Skin of body (tissue), 1 donor: ENCODE measurements at regions not wholly inside any gene's neighbourhood (a gene's known extent, or its start where the extent isn't known, plus 50 kb on each side); places are given as distances from the start of the nearest gene placed in this dataset.

Experiments used
- DNase-seq: peaks from one replicate; lab custom pipeline; 2025; lab: John Stamatoyannopoulos, UW

GRCh38 chr17:36728030-36728991, 126.9 kb downstream of the MRM1 start:
- DNase-seq: no peak

GRCh38 chr17:36730095-36730808, 128.9 kb downstream of the MRM1 start:
- no peak for DNase-seq

DNA sequence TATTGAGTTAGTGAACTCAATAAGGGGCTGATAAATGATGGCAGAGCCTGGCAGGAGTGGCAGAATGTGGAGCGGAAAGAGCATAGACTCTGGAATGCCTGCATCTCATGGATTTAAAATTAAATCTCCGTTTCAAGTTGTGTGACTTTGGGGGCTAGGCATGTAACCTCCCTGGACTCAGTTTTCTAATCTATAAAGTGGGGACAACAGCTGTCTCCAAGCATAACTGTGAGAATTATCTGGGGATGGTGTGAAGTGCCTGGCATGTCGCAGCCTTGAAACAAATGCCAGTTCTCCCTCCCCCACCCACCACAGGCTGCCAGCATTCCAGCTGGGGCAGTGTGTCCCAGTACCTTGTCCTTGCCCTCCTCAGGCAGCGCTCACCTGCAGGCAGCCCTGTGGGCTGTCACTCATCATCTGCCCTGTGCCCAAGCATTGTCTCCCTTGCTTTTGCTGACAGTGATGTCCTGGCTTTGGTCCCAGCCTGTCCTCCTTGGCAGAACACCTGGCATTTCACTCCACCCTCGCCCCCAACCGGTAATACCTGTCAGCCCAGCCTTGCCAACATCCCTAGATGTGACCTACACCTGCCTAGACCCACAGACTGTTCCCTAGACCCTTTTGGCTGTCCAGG, 129.6 kb downstream of the MRM1 start:
- DNase-seq: no peak

DNA sequence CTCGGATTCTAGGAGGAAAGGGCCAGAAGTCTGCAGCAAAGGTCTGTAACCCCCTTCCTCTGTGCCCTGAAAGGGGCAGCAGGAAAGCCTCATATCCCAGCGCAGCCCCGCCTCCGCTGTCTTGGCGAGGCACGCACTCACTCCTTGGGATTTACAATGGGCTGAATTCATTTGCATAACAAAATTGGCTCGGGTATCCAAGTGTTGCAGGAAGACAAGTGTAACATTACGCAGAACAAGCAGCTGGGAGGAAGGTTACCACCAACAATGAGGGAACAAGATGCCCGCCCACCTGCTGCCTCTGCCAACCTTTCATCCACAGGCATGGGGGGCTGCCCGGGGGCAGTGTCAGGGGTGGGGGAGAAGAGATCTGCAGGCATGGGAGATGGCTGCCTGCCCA, 130.4 kb downstream of the MRM1 start:
- DNase-seq: no peak

DNA sequence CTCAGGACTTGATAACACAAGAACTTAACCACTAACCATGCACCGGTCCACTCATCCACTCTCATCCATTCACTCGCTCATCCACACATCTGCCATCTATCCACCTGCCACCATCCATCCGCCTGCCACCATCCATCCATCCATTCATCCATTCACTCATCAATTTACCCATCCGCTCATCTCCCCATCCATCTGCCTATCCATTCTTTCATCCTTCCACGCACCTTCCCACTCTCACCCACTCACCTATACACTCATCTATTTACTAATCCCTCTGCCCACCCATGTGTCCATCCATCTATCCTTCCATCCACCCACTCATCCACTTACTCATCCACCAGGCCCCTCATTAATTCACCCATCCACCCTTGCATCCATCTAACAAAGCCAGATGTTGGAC, 131.0 kb downstream of the MRM1 start:
- no peak for DNase-seq

GRCh38 chr17:36736201-36737156, 135.1 kb downstream of the MRM1 start:
- no peak for DNase-seq

GRCh38 chr17:36739208-36739607, 137.8 kb downstream of the MRM1 start:
- DNase-seq: no peak

DNA sequence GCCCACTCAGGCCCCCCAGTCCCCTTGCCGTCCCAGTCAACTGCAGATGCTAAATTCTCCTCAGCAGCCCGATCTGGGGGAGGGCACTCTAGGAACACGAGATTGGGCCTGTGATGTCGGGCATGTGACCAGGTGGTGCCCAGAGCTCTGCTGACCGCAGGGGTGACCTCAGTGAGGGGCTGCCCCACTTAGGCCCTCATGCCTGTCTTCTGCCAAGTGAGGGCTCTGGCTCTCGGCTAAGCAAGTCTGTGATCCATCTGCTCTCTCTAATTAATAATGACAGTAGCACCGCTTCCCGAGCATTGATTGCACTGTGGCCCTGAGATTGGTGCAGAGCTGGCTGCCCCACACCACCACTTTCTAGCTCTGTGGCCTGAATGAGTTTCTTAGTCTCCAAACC, 138.8 kb downstream of the MRM1 start:
- DNase-seq: no peak

DNA sequence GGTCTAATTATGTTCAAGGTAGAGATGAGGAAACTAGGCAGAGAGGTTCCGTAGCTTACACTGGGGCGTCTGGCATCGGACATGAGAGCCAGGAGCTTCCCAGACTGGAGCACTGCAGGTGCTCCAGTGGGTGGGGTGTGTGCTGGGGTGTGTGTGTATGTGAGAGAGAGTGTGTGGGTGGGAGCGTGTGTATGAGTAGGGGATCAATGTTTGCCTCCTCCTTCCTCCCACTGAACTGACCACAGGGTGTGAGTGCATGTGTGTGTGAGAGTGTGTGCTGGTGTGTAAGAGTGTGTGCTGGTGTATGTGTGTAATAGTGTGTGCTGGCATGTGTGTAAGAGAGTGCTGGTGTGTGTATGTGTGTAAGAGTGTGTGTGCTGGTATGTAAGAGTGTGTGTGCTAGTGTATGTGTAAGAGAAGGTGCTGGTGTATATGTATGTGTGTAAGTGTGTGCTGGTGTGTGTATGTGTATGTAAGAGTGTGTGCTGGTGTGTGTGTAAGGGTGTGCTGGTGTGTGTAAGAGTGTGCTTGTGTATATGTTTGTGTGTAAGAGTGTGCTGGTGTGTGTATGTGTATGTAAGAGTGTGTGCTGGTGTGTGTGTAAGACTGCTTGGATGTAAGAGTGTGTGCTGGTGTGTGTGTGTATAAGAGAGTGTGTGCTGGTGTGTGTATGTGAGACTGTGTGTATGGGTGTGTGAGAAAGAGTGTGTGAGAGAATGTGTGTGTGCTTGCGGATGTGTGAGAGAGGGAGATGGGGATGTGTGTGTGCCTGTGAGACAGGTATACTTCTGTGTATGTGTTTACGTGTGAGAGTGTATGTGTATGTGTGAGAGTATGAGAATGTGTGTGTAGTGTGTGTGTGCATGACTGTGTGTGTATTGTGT, 139.9 kb downstream of the MRM1 start:
- no peak for DNase-seq

- no peak for DNase-seq
Measured at GRCh38 chr17:36742267-36743000, 141.1 kb downstream of the MRM1 start.

DNA sequence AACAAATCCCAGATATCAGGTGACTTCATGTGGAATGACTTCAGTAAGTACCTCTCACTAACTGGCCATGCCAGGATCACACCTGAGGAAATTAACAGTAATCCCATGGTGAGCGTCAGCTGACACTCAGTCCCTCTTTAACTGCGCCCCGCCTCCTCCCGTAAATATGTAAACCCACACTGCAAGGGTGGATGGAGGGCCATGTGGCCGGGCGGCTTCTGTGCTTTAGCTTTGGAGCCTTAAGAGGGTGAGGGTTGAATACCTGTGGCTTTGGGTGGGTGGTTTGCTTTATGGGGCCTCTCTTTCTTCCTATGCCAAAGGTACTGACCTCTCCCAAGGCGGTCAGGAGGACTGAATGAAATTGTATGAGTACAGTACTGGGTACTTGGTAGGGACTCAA, 141.7 kb downstream of the MRM1 start:
- DNase-seq: no peak

- no peak for DNase-seq
Measured at GRCh38 chr17:36746381-36747053, 145.1 kb downstream of the MRM1 start.

- no peak for DNase-seq
Measured at GRCh38 chr17:36747861-36748260, 146.5 kb downstream of the MRM1 start.

DNA sequence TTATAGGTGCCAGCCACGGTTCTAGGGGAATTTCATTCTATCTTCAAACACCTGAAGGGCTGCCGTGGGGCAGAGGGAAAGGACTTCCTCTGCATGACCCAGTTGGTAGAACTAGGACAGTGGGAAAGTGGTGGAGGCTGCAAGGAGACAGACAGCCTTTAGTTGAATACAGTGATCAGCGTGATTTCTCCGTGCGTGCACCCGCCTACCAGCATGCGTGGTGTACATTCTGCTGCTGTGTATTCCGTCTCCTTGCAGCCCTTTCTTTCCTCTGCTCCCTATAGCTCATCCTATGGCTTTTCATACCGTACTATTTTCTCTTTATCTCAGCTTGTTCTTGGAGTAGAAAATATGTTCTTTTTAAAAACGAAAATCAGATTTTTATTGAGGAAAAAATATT, 146.9 kb downstream of the MRM1 start:
- no peak for DNase-seq

DNA sequence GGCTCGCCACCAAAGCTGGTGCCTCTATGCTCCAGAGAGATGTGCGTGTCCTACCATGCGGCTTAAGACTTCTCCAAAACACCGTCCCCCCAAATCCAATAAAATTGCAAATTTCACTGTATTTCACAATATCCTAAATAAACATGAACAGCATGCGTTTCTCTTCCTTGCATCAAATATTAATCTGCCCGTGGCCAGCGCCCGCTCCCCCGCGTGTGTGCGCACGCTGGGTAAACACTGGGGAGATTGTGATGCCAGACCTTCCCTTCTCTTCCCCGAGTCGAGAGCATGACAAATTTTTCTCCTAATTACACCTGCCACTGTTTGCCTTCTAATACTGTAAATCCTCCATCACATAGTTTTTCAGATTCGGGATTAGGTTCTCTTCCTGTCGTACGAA, 148.1 kb downstream of the MRM1 start:
- DNase-seq: no peak

DNA sequence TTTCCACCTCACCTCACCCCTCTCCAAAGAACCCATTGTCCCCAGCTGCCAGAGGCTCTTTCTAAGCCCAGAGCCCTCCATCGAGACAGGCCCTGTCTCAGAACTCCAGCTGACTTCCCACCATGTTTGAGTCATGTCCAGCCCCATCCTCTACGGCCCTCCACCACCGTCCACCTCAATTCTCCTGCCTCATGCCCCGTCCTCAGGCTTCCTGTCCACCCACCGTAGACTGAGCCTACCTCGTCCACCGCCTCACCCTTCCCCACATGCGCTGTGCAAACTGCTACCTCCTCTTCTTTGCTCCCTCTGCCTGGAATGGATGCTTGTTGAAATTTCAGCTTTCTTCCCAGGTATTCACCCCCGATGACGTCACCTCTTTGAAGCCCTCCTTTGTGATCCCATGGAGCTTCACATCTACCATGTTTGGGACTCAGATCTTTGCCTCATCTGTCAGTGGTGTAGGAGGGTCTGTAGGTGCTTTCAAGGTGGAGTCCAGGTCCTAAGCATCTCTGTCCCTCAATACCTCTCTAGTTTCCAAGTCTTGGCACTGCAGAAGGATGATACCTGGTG, 149.0 kb downstream of the MRM1 start:
- DNase-seq: no peak

- no peak for DNase-seq
Measured at GRCh38 chr17:36752096-36752888, 150.9 kb downstream of the MRM1 start.

DNA sequence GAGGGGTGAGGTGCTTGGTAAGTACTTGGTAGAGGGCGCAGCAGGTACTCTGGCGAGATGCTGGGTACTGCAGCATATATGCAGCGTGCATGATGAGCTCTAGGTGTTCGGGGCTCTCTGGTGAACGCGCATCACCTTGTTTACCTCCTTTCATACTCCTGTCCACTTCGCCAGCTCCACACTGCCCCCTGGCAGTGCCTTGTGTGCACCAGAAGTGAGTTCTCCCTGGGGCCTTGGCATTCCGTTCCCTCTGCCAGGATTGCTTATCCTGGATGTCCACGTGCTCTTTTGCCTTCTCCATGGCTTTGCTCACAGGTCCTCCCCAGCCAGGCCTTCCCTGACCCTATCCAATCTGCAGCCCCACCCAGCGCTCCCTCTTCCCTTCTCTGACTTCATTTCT, 154.2 kb downstream of the MRM1 start:
- DNase-seq: no peak
